ENCODE measurements at regions not wholly inside any gene's neighbourhood (a gene's known extent, or its start where the extent isn't known, plus 50 kb on each side); places are given as distances from the start of the nearest gene placed in this dataset.

GRCh38 chr2:236348279-236348678, 84.1 kb upstream of the ASB18 start:
- 25% methylated on average over 11 of the region's 11 CpGs for WGBS (ENCODE audit: missing lambda C conversion rate)
- H3K4me3 ChIP-seq = no peak overlapping the region
- FAIRE-seq = no peak

GRCh38 chr2:236348976-236349375, 84.8 kb upstream of the ASB18 start:
- no peak overlapping the region for H3K4me2 ChIP-seq
- TF ChIP-seq JUNB (IDR thresholded peaks at IDR 0.05) (no peak), ZC3H11A (IDR thresholded peaks at IDR 0.05) (no peak)
- no peak overlapping the region for H3K27ac ChIP-seq
- FAIRE-seq = no peak
- no peak overlapping the region for H3K4me3 ChIP-seq
- ChIA-PET CTCF (interaction anchor here (0.9 to 9.5 kb wide), 4 partner anchors 11 to 723 kb away, joined by 3 to 160 read pairs (median 34); no protein-coding TSS in a partner anchor), POLR2A (no interaction called here)
- DNase-seq (ENCODE audit: low read depth in 1 of 2, low spot score in 1 of 2) = no peak
- H3K9me3 ChIP-seq = no peaks in the 10 kb centered on the region
- no peaks in the 10 kb centered on the region for H3K4me1 ChIP-seq
- WGBS (ENCODE audit: missing lambda C conversion rate) = 49% methylated on average over 6 of the region's 6 CpGs
- ATAC-seq = no peak

More at GRCh38 chr2:236348279-236348678, 84.1 kb upstream of the ASB18 start:
- no peak overlapping the region for H3K4me2 ChIP-seq
- DNase-seq (ENCODE audit: low read depth in 1 of 2, low spot score in 1 of 2) = no peak
- no peak for ATAC-seq
- H3K4me1 ChIP-seq = no peaks in the 10 kb centered on the region
- TF ChIP-seq MAFK (IDR thresholded peaks at IDR 0.05; ENCODE audit: partially characterized antibody) (no peak), BCL3 (IDR thresholded peaks at IDR 0.05) (no peak), USF2 (IDR thresholded peaks at IDR 0.05) (no peak)
- ChIA-PET POLR2A (interaction anchor here (1.2 kb wide), 1 partner anchor 737 kb away, joined by 3 read pairs; the partner anchor contains the start of gene COPS8), CTCF (interaction anchor here (0.9 to 9.5 kb wide), 5 partner anchors 11 to 726 kb away, joined by 4 to 160 read pairs (median 6); no protein-coding TSS in a partner anchor)
- H3K9me3 ChIP-seq = no peaks in the 10 kb centered on the region
- no peak overlapping the region for H3K27ac ChIP-seq

- no peak for ATAC-seq
- Histone ChIP-seq H3K4me3 (no peak overlapping the region), H3K9me3 (no peaks in the 10 kb centered on the region), H3K4me2 (no peak overlapping the region), H3K4me1 (no peaks in the 10 kb centered on the region), H3K27ac (no peak overlapping the region)
- DNase-seq (ENCODE audit: low read depth in 1 of 2, low spot score in 1 of 2) = no peak
- TF ChIP-seq TP53 (CRISPR knock-in tag; IDR thresholded peaks at IDR 0.05) (no peak), HMGXB4 (CRISPR knock-in tag; IDR thresholded peaks at IDR 0.05; ENCODE audit: borderline replicate concordance) (no peak), CHD4 (IDR thresholded peaks at IDR 0.05; ENCODE audit: borderline replicate concordance) (no peak), CEBPB (IDR thresholded peaks at IDR 0.05) (no peak), HOXB5 (CRISPR knock-in tag; IDR thresholded peaks at IDR 0.05) (no peak), EP300 (IDR thresholded peaks at IDR 0.05) (no peak), USF2 (IDR thresholded peaks at IDR 0.05) (no peak), ZFP36 (IDR thresholded peaks at IDR 0.05; ENCODE audit: borderline replicate concordance, partially characterized antibody) (no peak), REST (IDR thresholded peaks at IDR 0.05) (no peak), ZC3H11A (IDR thresholded peaks at IDR 0.05) (no peak), ATOH8 (CRISPR knock-in tag; IDR thresholded peaks at IDR 0.05; ENCODE audit: low read depth) (no peak), HOXA7 (CRISPR knock-in tag; IDR thresholded peaks at IDR 0.05) (no peak), HES2 (IDR thresholded peaks at IDR 0.05) (no peak)
- ChIA-PET CTCF (interaction anchor here (1.0 to 9.5 kb wide), 4 partner anchors 219 to 723 kb away, joined by 3 to 160 read pairs (median 35); partner anchors contain the start of gene ACKR3), POLR2A (no interaction called here)
- 41% methylated on average over 10 of the region's 10 CpGs for WGBS (ENCODE audit: missing lambda C conversion rate)
- no peak for FAIRE-seq
These were observed 86.2 kb upstream of the ASB18 start for GRCh38 chr2:236350426-236350825.
